ENCODE measurements at regions not wholly inside any gene's neighbourhood (a gene's known extent, or its start where the extent isn't known, plus 50 kb on each side); places are given as distances from the start of the nearest gene placed in this dataset.

DNA sequence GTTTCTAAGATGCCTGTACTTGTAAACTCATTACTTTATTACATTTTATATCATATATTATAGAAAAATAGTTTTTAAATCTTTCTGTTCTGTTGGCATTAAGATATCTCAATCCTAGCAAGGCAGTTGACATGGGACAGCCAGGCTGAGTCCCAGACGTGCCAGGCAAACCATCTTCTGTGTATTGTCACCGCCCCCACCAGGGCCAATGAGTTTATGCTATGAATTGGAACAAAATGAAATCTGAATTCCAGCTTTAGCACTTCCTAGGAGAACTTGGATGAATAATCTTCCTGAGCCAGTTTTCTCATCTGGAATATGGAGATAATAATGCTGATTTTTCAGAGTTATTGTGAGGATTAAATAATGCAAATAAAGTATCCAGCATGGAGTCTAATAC, 79.9 kb upstream of the GSX1 start:
- intact Hi-C loops (cut with DNase I; ENCODE audit: low total_unique reads) = loop anchor here (10.0 kb wide), 1 partner anchor 178 kb away; no protein-coding TSS in a partner anchor
- Histone ChIP-seq H3K27ac (no peak overlapping the region), H3K9me3 (no peaks in the 10 kb centered on the region), H3K4me1 (no peaks in the 10 kb centered on the region), H3K4me3 (no peak overlapping the region), H3K36me3 (no peaks in the 10 kb centered on the region), H3K27me3 (peaks cover 0 to 3% of the 10 kb centered on the region in 2 donors)
- TF ChIP-seq, protein P1, sequence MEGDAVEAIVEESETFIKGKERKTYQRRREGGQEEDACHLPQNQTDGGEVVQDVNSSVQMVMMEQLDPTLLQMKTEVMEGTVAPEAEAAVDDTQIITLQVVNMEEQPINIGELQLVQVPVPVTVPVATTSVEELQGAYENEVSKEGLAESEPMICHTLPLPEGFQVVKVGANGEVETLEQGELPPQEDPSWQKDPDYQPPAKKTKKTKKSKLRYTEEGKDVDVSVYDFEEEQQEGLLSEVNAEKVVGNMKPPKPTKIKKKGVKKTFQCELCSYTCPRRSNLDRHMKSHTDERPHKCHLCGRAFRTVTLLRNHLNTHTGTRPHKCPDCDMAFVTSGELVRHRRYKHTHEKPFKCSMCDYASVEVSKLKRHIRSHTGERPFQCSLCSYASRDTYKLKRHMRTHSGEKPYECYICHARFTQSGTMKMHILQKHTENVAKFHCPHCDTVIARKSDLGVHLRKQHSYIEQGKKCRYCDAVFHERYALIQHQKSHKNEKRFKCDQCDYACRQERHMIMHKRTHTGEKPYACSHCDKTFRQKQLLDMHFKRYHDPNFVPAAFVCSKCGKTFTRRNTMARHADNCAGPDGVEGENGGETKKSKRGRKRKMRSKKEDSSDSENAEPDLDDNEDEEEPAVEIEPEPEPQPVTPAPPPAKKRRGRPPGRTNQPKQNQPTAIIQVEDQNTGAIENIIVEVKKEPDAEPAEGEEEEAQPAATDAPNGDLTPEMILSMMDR (IDR thresholded peaks at IDR 0.05) = peak; percentile 38 to 39
- peak in 1 of 2 donors; percentile 40 for DNase-seq

DNA sequence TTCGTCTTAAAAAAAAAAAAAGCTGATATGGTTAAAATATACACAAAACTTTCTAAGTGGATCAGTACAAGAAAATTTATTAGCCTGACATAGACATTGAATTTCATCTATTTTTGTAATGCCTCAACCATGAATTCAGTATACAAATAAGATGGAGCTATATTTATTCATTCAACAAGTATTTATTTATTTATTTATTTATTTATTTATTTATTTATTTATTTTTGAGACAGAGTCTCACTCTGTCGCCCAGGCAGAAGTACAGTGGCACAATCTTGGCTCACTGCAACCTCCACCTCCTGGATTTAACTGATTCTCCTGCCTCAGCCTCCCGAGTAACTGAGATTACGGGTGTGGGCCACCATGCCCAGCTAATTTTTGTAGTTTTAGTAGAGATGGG, 78.5 kb upstream of the GSX1 start:
- H3K27me3 ChIP-seq = peaks cover 0 to 9% of the 10 kb centered on the region in 2 donors
- no peak overlapping the region for H3K27ac ChIP-seq
- no peaks in the 10 kb centered on the region for H3K4me1 ChIP-seq
- no peak for DNase-seq
- no peaks in the 10 kb centered on the region for H3K36me3 ChIP-seq
- no peak overlapping the region for H3K4me3 ChIP-seq
- intact Hi-C loops (cut with DNase I; ENCODE audit: low total_unique reads) = loop anchor here (10.0 kb wide), 1 partner anchor 179 kb away; no protein-coding TSS in a partner anchor
- H3K9me3 ChIP-seq = no peaks in the 10 kb centered on the region
- TF ChIP-seq, protein P1 (IDR thresholded peaks at IDR 0.05) = no peak

DNA sequence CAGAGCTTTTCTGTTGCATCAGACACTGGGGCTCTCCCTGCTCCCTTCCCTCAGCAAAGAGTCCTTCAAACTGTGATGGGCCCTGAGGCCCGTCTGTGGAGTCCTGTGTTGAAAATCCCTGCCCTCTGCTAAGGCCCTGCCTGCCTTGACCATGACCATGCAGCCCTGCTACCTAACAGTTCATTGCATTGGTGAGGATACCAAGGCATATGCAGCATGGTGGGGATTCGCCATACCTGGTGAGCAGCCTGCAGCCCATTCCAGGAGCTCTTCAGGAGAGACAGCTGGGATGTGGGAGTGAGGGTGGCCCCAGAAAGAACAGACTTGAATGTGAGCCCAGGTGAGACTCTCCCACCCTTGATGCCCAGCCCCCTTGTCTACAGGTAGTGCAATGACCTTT, 70.6 kb upstream of the GSX1 start:
- Histone ChIP-seq H3K27me3 (peaks cover 0 to 14% of the 10 kb centered on the region in 2 donors), H3K4me3 (no peak overlapping the region), H3K27ac (no peak overlapping the region), H3K4me1 (no peaks in the 10 kb centered on the region), H3K9me3 (no peaks in the 10 kb centered on the region), H3K36me3 (no peaks in the 10 kb centered on the region)
- intact Hi-C loops (cut with DNase I; ENCODE audit: low total_unique reads) = no loop called here
- TF ChIP-seq, protein P1 (IDR thresholded peaks at IDR 0.05) = no peak
- DNase-seq = no peak

DNA sequence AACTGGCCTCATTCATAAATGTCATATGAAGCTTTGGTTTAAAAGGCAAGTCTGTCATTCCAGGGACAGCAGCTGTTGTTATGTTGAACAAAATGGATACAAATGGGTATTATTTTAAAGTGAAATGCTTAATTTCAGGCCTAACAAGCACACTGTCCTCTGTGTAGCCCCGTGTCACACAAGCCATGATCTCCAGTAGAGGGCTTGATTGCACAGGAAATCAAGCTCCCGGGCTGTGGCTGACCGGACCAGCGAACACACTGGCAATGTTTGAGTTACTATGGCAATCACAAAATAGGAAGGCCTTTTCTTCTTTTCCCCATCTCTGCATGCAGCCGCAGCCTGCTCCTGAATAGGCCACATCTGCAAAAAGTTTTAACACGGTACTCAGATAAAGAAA, 64.0 kb upstream of the GSX1 start:
- H3K27ac ChIP-seq = no peak overlapping the region
- DNase-seq = no peak
- TF ChIP-seq, protein P1 (IDR thresholded peaks at IDR 0.05) = no peak
- H3K4me3 ChIP-seq = no peak overlapping the region
- H3K27me3 ChIP-seq = peaks cover 0 to 3% of the 10 kb centered on the region in 2 donors
- H3K36me3 ChIP-seq = no peaks in the 10 kb centered on the region
- no peaks in the 10 kb centered on the region for H3K9me3 ChIP-seq
- no peaks in the 10 kb centered on the region for H3K4me1 ChIP-seq
- intact Hi-C loops (cut with DNase I; ENCODE audit: low total_unique reads) = no loop called here

DNA sequence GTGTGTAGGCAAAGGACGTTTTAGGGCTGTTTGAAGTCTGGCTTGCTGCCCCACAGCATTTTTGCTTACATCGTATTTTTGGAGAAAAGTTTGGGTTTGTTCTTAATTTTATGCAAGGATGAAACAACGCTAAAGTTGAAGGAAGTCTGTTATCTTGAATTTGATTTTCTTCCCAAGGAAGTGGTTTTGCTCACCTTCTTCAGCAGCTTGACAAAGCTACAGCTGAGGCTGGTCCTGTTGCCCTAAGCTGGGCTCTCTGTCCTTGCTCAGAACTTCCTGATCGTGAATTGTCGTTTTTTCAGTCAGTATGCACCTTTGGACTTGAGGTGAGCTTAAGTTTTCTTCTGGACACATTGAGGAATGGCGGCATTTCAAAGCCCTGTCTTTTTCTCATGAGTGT, 62.1 kb upstream of the GSX1 start:
- TF ChIP-seq, protein P1 (IDR thresholded peaks at IDR 0.05) = no peak
- H3K27me3 ChIP-seq = peaks cover 0 to 6% of the 10 kb centered on the region in 2 donors
- no peak overlapping the region for H3K27ac ChIP-seq
- no peaks in the 10 kb centered on the region for H3K9me3 ChIP-seq
- no peaks in the 10 kb centered on the region for H3K4me1 ChIP-seq
- H3K4me3 ChIP-seq = no peak overlapping the region
- no peak for DNase-seq
- intact Hi-C loops (cut with DNase I; ENCODE audit: low total_unique reads) = no loop called here
- no peaks in the 10 kb centered on the region for H3K36me3 ChIP-seq
